ENCODE measurements at regions not wholly inside any gene's neighbourhood (a gene's known extent, or its start where the extent isn't known, plus 50 kb on each side); places are given as distances from the start of the nearest gene placed in this dataset.

- no peak for DNase-seq
These were observed 143.1 kb downstream of the BTC start for GRCh38 chr4:74651198-74651597.

GRCh38 chr4:74653331-74654229 is 140.7 kb downstream of the BTC start:
- DNase-seq, result no peak

DNA sequence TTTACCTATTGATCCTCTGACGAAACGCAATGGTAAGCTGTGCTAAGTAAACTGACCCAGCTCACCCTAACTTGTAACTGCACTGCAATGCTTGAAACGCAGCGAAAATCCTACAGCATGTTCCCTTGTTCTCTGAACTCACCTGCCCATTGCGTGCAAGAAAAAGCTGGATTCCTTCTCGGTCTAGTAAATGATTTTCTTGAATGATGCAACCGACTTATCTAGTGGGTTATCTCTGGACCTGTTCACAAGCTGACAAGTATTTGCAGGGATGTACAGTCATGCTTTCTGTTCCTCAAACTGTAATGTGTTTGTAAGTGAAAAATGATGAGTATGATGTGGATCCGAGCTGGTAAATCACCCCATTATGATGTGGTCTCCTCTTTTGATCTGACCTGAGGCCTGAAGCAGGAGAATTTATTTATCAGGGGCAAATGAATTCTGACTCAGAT is 140.1 kb downstream of the BTC start:
- DNase-seq, result no peak

GRCh38 chr4:74656596-74656995 is 137.7 kb downstream of the BTC start:
- DNase-seq, result no peak

GRCh38 chr4:74658116-74658515 is 136.2 kb downstream of the BTC start:
- DNase-seq, result no peak

GRCh38 chr4:74659576-74660411 is 134.5 kb downstream of the BTC start:
- DNase-seq, result no peak

DNA sequence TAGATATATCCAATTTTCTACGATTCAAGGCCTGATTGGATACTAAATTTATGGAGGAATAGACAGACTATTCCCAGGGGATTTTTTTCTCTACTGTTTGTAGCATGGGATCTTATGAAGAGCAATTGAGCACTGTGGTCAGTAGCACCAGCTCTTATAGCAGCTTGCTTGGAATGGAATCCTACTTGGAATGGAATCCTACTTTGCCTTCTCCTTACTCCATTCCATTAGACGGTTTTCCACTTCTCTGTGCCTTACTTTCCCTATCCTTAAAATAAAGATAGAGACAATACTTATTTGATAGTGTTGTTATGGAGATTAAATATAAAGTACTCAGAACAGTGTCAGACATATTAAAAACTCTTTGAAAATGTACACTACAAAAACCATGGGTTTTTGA is 133.5 kb downstream of the BTC start:
- no peak for DNase-seq

DNA sequence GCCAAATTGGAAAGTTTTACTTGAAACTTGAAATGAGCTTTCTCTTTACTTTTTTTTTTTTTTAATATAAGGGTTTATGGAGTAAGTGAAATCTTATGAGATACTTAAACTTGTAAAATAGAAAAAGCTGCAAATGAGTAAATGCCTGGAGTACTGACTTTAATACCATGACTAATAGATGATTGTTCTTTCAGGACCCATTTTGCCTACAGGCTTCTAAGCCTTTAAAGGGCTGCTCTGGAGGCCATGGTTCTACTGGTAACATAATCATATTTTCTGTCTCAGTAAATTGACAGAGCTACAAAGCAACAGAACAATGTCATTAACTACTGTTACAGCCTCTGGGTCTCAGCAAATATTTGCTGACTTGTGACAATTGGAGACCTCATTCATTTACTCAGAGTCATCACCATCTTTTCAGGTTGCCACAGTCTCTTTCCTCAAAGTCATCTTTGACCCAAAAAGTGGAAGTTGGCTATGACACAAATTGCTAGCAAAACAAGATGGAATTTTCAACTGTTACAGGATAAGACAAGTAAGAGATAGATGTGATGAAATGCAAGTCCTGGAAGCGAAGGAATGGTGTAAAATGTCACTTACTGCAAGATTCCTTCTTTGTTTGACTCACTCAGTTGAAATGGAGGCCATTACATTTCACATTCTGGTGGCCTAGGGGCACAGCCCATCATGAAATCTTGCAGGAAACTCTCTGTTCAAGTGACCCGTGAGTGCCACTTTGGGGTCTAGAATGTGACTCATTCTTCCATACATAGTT is 132.7 kb downstream of the BTC start:
- DNase-seq, result no peak

DNA sequence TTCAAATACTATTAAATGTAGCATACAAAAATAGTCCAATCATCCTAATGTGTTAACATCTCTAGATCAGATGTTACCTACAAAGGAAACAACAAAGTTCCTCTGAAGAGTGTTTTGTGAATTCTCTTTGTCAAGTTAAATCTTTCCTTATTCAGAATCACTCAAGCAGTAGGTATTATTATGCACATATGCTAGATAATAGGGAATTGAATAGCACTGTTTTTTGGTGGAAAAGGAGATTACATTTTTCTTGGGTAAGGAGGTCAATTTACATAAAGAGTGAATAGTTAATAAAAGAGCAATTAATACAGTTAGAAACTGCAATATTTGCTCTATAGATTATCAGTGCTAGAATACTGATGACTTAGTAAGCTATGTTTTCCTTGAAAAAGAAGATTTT is 130.7 kb downstream of the BTC start:
- DNase-seq, result no peak

DNA sequence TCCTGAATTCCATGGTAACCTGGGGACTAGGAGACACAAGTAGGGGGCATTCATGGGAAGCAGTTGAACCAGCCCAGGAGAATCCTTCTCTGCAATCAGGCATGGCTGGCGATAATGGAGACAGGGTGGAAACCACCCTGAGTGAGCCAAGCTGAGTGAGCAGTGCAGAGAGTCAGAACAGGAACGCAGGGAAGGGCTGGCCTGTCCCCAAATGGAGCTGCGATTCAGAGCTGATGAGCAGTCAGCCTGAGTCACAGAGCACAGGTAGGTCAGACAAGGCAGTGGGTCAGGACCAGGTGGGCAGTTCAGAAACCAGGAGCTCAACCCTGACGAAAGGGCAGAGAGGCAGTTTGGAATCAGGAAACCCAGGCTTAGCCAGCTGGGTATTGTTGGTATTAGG is 129.0 kb downstream of the BTC start:
- DNase-seq, result no peak

- DNase-seq, result no peak
These were observed 128.4 kb downstream of the BTC start for GRCh38 chr4:74665876-74666275.

DNA sequence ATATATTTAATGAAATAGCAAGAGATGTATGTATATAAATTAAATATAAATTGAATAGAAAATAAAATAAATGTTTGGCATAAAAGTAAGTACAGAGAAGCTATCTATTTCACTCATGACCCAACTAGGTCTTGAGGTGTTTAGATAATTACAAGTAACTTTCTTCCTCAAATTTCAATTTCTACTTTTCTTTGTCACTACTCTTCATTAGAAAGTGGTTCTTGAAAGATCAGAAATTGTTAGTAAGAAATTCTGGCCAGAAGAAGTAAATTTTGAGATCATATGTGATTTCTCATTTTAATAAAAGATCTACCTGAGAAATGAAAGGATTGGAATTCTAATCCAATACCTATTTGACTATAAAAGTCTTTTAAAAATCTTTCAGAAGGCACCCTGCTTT is 126.9 kb downstream of the BTC start:
- no peak for DNase-seq

DNA sequence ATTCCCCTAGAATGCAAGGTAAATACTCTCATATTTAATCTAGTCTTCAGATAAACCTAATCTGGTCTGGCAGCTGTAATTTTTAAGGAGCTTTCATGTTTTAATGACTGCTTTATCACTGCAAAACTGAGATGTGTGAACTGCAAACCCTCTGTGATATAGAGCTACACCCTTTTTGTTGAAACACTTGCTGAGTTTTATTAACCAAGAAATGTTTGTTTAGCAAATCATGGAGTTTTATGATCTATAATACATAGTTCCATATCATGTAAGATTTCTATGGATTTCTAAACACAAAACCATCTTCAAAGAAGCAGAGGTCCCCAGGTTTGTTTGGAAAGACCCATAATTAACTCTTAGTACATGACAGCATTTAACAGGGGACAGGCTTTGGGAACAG is 126.4 kb downstream of the BTC start:
- no peak for DNase-seq

GRCh38 chr4:74669702-74670101 is 124.6 kb downstream of the BTC start:
- no peak for DNase-seq

DNA sequence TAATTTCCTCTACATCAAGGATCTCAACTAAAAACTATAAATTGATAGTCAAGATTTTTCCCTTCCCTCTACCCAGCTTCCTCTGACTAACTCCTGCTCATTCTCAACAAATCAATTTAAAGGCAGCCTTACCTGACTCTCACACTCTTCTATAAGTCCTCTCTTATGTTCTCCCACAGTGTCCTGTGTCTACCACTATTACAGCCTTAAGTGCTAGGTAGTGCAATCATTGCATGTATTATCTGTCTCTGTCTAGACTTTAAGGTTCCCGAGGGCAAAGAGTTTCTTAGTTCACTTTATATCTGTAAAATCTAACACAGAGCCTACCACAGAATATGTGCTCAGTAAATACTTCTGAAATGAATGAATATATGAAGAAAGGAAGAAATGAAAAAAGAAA is 123.7 kb downstream of the BTC start:
- DNase-seq, result no peak

GRCh38 chr4:74671080-74671698 is 123.1 kb downstream of the BTC start:
- DNase-seq, result peak; percentile 42

- no peak for DNase-seq
These were observed 119.6 kb downstream of the BTC start for GRCh38 chr4:74674750-74675149.

DNA sequence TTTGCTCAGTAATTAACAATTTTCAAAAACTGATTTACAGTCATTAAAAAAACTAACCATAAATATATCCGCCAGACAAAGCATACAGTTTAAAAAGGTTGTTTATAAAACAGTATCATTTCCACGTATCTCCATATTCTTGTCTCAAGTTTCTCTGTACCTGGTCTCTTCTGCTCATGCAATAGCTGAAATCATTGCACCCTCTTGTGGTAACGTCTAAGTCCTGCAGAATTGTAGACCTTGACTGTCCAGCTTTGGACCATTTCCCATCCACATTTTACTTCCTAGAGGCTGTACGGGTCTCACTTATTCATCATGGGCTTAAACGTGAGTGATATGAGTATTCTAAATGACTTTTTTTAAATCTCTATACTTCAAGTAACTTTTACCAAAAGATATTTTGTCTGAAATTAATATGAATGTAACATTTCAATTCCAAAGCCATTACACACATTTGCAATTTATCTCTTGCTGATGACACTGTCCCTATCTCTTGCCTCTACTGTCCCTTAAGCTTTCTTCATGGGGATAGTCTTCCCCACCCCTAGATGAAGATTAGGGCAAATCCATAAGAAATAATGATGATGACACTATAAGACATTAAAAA is 118.5 kb downstream of the BTC start:
- DNase-seq, result no peak

DNA sequence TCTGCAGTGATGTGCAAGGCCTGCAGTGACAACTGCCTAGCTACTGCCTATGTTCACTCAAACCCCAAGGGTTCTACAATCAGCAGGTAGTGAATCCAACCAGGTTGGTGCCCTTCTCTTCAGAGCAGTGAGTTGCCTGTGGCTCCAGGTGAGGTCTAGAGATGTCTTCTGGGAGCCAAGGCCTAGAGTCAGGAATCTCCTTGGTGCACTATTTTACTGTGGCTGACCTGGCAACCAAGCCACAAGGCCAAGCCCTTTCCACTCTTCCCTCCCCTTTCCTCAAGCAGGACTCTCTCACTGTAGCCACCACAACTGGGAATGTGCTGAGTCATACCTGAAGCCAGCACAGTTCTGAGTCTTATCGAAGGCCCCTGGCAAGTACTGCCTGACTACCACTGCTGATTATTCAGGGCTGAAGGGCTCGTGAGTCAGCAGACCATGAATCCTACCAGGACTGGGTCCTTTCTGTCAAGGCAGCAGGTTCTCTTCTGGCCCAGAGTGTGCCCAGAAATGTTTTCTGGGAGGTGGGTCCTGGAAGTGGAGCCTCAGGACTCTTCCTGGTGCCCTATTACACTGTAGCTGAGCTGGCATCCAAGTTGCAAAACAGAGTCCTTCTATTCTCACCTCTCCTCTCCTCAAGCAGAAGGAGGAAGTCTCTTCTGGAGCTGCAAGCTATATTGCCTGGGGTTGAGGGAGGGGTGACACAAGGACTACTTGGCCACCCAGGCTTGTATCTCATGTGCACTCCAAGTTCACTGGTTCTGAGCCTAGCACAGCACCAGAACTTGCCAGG is 111.6 kb downstream of the BTC start:
- DNase-seq, result no peak

- no peak for DNase-seq
These were observed 101.4 kb downstream of the BTC start for GRCh38 chr4:74692972-74693371.

Data from activated CD4-positive, alpha-beta T cell treated with anti-CD3 and anti-CD28 coated beads, Interleukin-2, amount 50 U/mL, for 1 hour (primary cell).